VCaP (cell line): ENCODE measurements at regions not wholly inside any gene's neighbourhood (a gene's known extent, or its start where the extent isn't known, plus 50 kb on each side); places are given as distances from the start of the nearest gene placed in this dataset.
"Not testable (repeated sequence)": the region's sequence is repeated elsewhere in the genome, so short reads cannot be mapped to it uniquely, and the experiment has no call there.

Source experiments
- H3K27ac ChIP-seq: fragments of 450-650 bp; 2 replicates; pipeline ENCODE4 v1.5.1; 2017
- TF ChIP-seq, protein P1 (sequence below): fragments of 450-650 bp; conservative IDR thresholded peaks from 2 replicates; pipeline ENCODE4 v1.5.1; 2017; ENCODE audit warnings: mild to moderate bottlenecking, moderate library complexity

DNA sequence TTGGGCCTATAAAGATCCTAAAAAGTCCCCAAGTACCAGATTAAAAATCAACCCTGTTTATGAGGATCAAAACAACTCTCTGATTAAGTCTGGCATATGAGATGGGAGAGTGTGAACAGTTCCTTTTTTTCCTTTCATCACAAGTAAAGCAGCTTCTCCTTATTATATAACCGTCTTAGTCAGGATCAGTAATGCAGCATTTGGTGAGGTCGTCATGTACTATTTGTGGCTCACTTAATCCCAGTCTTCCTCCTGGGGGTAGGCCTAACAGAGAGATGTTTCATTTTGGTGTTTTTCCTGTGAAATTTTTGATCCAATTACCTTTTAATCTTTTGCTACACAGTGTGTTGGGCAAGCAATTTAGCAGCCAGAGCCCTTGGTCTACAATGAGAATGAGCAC, 333.1 kb upstream of the KCNMB2 start:
- no peak overlapping the region for H3K27ac ChIP-seq

DNA sequence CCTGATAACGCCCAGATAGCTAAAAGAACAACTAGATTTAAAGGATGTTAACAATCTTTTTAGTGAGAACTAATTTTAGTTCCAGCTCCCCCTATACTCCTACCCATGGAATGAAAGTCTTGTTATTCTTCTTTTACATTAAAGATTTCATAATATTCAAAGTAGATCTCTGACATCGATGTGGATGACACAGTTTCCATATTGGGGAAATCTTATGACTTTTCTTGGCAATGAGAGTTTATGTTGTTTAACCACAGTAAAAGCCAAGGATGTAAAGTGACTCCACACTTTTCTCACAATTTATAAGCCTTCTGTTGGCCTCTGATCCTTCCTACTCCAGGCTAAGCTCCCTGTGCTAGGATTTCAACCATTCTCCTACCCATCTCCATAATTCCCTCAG, 332.6 kb upstream of the KCNMB2 start:
- TF ChIP-seq, protein P1, sequence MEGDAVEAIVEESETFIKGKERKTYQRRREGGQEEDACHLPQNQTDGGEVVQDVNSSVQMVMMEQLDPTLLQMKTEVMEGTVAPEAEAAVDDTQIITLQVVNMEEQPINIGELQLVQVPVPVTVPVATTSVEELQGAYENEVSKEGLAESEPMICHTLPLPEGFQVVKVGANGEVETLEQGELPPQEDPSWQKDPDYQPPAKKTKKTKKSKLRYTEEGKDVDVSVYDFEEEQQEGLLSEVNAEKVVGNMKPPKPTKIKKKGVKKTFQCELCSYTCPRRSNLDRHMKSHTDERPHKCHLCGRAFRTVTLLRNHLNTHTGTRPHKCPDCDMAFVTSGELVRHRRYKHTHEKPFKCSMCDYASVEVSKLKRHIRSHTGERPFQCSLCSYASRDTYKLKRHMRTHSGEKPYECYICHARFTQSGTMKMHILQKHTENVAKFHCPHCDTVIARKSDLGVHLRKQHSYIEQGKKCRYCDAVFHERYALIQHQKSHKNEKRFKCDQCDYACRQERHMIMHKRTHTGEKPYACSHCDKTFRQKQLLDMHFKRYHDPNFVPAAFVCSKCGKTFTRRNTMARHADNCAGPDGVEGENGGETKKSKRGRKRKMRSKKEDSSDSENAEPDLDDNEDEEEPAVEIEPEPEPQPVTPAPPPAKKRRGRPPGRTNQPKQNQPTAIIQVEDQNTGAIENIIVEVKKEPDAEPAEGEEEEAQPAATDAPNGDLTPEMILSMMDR = no peak
- no peak overlapping the region for H3K27ac ChIP-seq

More for the DNA sequence above, 333.1 kb upstream of the KCNMB2 start:
- TF ChIP-seq, protein P1 = no peak

- H3K27ac ChIP-seq = no peak overlapping the region
- TF ChIP-seq, protein P1 = no peak
Measured at GRCh38 chr3:178205740-178206139, 330.5 kb upstream of the KCNMB2 start.

GRCh38 chr3:178206521-178206920, 329.7 kb upstream of the KCNMB2 start:
- no peak overlapping the region for H3K27ac ChIP-seq
- TF ChIP-seq, protein P1 = no peak

GRCh38 chr3:178207161-178207560, 329.1 kb upstream of the KCNMB2 start:
- H3K27ac ChIP-seq = not testable (repeated sequence)

DNA sequence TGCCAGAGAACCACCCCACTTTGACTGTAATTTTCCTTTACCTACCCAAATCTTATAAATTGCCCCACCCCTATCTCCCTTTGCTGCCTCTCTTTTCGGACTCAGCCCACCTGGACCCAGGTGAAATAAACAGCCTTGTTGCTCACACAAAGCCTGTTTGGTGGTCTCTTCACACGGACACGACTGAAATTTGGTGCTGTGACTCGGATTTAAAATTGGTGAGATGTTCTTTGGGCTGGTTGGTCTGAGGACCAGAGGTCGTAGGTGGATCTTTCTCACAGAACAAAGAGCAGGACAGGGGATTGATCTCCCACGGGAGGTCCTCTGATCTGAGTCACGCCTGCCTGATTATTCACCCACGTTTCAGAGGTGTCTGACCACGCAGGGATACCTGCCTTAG, 328.6 kb upstream of the KCNMB2 start:
- not testable (repeated sequence) for H3K27ac ChIP-seq

GRCh38 chr3:178209116-178209515, 327.1 kb upstream of the KCNMB2 start:
- H3K27ac ChIP-seq = not testable (repeated sequence)

DNA sequence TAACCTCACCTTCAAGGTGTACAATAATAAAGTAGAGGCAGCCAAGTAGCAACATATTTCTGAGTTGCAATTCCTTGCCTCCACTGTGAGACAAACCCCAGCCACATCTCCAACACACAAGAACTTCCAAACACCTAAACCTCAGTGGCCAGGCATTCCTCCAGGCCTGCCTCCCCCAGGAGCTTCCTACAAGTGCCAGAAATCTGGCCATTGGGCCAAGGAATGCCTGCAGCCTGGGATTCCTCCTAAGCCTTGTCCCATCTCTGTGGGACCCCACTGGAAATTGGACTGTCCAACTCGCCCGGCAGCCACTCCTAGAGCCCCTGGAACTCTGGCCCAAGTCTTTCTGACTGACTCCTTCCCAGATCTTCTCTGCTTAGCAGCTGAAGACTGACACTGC, 326.6 kb upstream of the KCNMB2 start:
- not testable (repeated sequence) for H3K27ac ChIP-seq

DNA sequence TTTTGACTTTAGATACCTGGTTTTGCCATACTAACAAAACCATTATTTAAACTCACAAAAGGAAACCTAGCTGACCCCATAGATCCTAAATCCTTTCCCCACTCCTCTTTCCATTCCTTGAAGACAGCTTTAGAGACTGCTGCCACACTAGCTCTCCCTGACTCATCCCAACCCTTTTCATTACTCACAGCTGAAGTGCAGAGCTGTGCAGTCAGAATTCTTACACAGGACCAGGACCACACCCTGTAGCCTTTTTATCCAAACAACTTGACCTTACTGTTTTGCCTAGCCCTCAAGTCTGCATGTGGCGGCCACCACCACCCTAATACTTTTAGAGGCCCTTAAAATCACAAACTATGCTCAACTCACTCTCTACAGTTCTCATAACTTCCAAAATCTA, 325.1 kb upstream of the KCNMB2 start:
- H3K27ac ChIP-seq = not testable (repeated sequence)

GRCh38 chr3:178217479-178217878, 318.8 kb upstream of the KCNMB2 start:
- TF ChIP-seq, protein P1 = no peak
- no peak overlapping the region for H3K27ac ChIP-seq

- TF ChIP-seq, protein P1 = no peak
- no peak overlapping the region for H3K27ac ChIP-seq
Measured at GRCh38 chr3:178218231-178218630, 318.0 kb upstream of the KCNMB2 start.

GRCh38 chr3:178219661-178220060, 316.6 kb upstream of the KCNMB2 start:
- not testable (repeated sequence) for H3K27ac ChIP-seq
